Heart right ventricle (tissue), 16 donors: ENCODE measurements at regions not wholly inside any gene's neighbourhood (a gene's known extent, or its start where the extent isn't known, plus 50 kb on each side); places are given as distances from the start of the nearest gene placed in this dataset.

ENCODE experiments used
- ATAC-seq, 8 donors: fragments of 200-7000 bp; cut with Tn5 transposase; one replicate each; pipeline ENCODE4 v1.9.1; 2020; ENCODE audit warnings: mild to moderate bottlenecking in 8 of 8, moderate library complexity in 8 of 8, moderate number of reproducible peaks in 1 of 8
- DNase-seq, 2 donors: peaks; one replicate each; pipeline ENCODE4 v3.0.0-alpha.2; 2020
- H3K27ac ChIP-seq, 10 donors: fragments of 200-600 bp; sonication (generic) in 2 of 10; one replicate each; pipeline versions ENCODE4 v1.5.0 to v1.8.0; 2020 to 2022; ENCODE audit warnings: mild to moderate bottlenecking in 3 of 10
- H3K27me3 ChIP-seq, 7 donors: fragments of 200-600 bp; one replicate each; pipeline ENCODE4 v1.8.0; 2021 to 2022; ENCODE audit warnings: mild to moderate bottlenecking in 2 of 7
- H3K36me3 ChIP-seq, 9 donors: fragments of 200-600 bp; sonication (generic) in 1 of 9; one replicate each; pipeline versions ENCODE4 v1.5.0 to v1.8.0; 2020 to 2022; ENCODE audit warnings: mild to moderate bottlenecking in 2 of 9
- H3K4me1 ChIP-seq, 9 donors: fragments of 200-600 bp; sonication (generic) in 1 of 9; one replicate each; pipeline versions ENCODE4 v1.5.0 to v1.8.0; 2020 to 2022; ENCODE audit warnings: mild to moderate bottlenecking in 4 of 9
- H3K4me3 ChIP-seq, 10 donors: fragments of 200-600 bp; sonication (generic) in 2 of 10; one replicate each; pipeline versions ENCODE4 v1.5.0 to v1.8.0; 2020 to 2022; ENCODE audit warnings: mild to moderate bottlenecking in 7 of 10, moderate library complexity in 2 of 10
- H3K9me3 ChIP-seq, 11 donors: fragments of 200-600 bp in 10 of 11; sonication (generic) in 2 of 11; one replicate each; pipeline versions ENCODE4 v1.5.0 to v1.8.0; 2013 to 2022; ENCODE audit warnings: mild to moderate bottlenecking in 2 of 11, control low read depth in 1 of 11, moderate library complexity in 1 of 11
- CTCF ChIP-seq, 9 donors: fragments of 200-600 bp; sonication (generic) in 2 of 9; IDR thresholded peaks; one replicate each; pipeline versions ENCODE4 v1.5.0 to v1.8.0; 2021 to 2022; ENCODE audit warnings: antibody characterized with exemption in 9 of 9, mild to moderate bottlenecking in 5 of 9, moderate library complexity in 1 of 9
- WGBS, 2 donors: extraction: QIAGEN DNeasy Blood & Tissue Kit; methylation state at CpG; one replicate each; pipeline ENCODE4 v1.1.7; 2013; ENCODE audit warnings: inconsistent platforms in 1 of 2; 5-methylcytosine and 5-hydroxymethylcytosine counted together
- intact Hi-C, 10 donors: fragments of 100-400 bp; cut with DNase I; formaldehyde crosslinking; loops; one replicate each; pipeline versions ENCODE4 v1.11.1 to v1.14.2; 2022
- donor health status: Arrhythmogenic right ventricular cardiomyopathy.
- donor health status: ischemic (EF 13 %, LVEDD 7.1; RV severe dilation, severe dysfunction).
- donor health status: healthy with polysubstance abuse.
- donor health status: DM: no; HTN: yes; CAD: no.
- donor health status: DM: no; HTN: no; CAD: no.
- donor health status: ischemic (EF 25% LVEDD 6.9; RV normal size, moderate dysfunction).
- donor health status: ischemic (EF 25% LVEDD 5.7; RV mildly dilated, moderate dysfunction).
- donor health status: healthy.
- donor health status: DM: yes; HTN: yes; CAD: no.
- donor health status: Ischemic cardiomyopathy.
- donor health status: ischemic (EF 35%, LVEDD 5.7; RV mildly dilated, moderate dysfunction).
- donor health status: nonischemic (EF 11% LVEDD 7.7; RV severe dilation, severe dysfunction).
- donor health status: DM: yes; HTN: yes; CAD: no.
- donor health status: PGD.
- donor health status: ischemic (EF 29% LVEDD 5.4; RV normal size, mild dysfunction).
- donor health status: nonischemic (EF 23%, LVEDD 6.1; RV moderate dilation, normal function).

GRCh38 chr1:58116284-58116683 lies 430.2 kb downstream of the OMA1 start:
- H3K36me3 ChIP-seq, result no peaks in the 10 kb centered on the region
- DNase-seq (no peak), ATAC-seq (no peak)
- no peak for TF ChIP-seq CTCF (IDR thresholded peaks at IDR 0.05)
- H3K27ac ChIP-seq, result no peak overlapping the region
- H3K4me3 ChIP-seq, result no peak overlapping the region
- peaks cover 0 to 6% (median 0%) of the 10 kb centered on the region in 11 donors for H3K9me3 ChIP-seq
- H3K27me3 ChIP-seq, result no peaks in the 10 kb centered on the region
- H3K4me1 ChIP-seq, result no peaks in the 10 kb centered on the region
- intact Hi-C loops, result no loop called here

DNA sequence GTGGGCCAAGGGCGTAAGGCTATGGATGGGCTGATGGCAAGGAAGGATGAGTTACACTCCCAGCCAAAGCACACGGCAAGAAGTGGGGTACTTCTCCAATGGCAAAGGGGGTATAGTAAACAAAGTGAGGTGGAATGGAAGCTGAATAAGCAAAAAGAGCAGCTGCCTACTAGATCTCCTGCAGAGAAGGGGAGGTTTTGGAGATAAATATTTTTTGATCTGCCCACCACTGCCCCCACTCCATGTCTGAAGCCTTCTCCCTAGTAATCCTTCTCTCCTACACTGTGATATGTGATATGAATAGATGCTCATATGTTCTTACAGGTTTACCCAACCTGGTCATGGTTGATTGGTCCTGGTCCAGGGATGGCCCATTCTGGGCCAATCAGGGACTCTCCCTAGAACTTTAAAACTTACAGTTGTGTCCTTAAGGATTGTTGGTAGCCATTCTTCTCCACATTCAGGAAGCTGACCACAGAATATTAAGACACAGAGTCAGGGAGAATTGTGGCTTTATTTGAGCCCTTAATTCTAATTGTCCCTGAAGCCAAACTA lies 436.8 kb downstream of the OMA1 start:
- intact Hi-C loops, result no loop called here
- no peaks in the 10 kb centered on the region for H3K36me3 ChIP-seq
- H3K27me3 ChIP-seq, result peaks cover 0 to 5% (median 0%) of the 10 kb centered on the region in 7 donors
- DNase-seq (no peak), ATAC-seq (no peak)
- no peak overlapping the region for H3K27ac ChIP-seq
- TF ChIP-seq CTCF (IDR thresholded peaks at IDR 0.05), result no peak
- H3K9me3 ChIP-seq, result peaks cover 0 to 6% (median 0%) of the 10 kb centered on the region in 11 donors
- 85 to 97% methylated on average over 2 of the region's 2 CpGs for WGBS, 2 donors
- no peak overlapping the region for H3K4me3 ChIP-seq
- H3K4me1 ChIP-seq, result no peaks in the 10 kb centered on the region

DNA sequence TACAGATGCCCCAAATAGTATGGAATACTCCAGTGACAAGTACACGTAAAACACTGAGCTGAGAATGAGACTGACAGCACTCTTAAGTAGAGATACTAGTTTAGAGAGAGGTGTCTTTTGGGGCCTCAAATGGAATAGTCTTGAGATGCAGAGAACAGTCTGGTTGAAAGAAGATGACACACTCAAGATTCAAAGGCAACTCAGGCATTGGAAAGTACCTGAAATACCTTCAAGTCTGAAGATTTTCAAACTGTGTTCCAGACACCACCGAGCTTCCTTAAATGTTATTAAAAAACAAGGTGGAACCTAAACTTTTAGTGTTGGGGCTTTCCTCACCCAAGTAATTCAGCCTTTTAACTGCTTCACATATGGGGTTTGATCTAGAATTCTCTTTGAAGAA lies 437.7 kb downstream of the OMA1 start:
- Histone ChIP-seq H3K4me3 (no peak overlapping the region), H3K36me3 (no peaks in the 10 kb centered on the region), H3K27ac (no peak overlapping the region), H3K9me3 (no peaks in the 10 kb centered on the region), H3K27me3 (peaks cover 0 to 14% (median 0%) of the 10 kb centered on the region in 7 donors), H3K4me1 (no peaks in the 10 kb centered on the region)
- no peak for DNase-seq
- 78 to 85% methylated on average over 2 of the region's 2 CpGs for WGBS, 2 donors
- TF ChIP-seq CTCF (IDR thresholded peaks at IDR 0.05), result no peak
- no peak for ATAC-seq
- intact Hi-C loops, result no loop called here

DNA sequence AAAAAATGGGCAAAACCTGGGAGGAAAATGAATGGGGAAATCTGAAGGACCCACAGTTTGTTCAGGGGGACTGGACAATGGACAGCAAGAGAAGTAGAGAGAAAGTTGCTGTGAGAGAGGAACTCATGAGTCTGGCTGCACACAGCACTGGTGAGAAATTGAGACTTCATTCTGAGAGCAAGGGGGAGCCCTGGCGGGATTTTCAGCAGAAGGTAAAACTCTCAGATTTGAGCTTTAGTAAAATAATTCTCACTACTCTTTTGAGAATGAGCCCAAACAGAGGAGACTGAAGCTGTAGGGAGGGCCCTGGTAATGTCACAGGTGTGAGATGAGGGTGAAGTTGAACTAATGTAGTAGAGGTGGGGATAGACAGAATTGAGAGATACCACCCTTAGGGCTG lies 438.6 kb downstream of the OMA1 start:
- no peak for DNase-seq
- Histone ChIP-seq H3K36me3 (no peaks in the 10 kb centered on the region), H3K4me3 (no peak overlapping the region), H3K27ac (no peak overlapping the region), H3K9me3 (no peaks in the 10 kb centered on the region), H3K27me3 (peaks cover 0 to 15% (median 0%) of the 10 kb centered on the region in 7 donors), H3K4me1 (no peaks in the 10 kb centered on the region)
- no peak for TF ChIP-seq CTCF (IDR thresholded peaks at IDR 0.05)
- intact Hi-C loops, result no loop called here
- no peak for ATAC-seq
- WGBS, 2 donors, result 90 to 92% methylated on average over 1 of the region's 1 CpG
